ENCODE measurements at regions not wholly inside any gene's neighbourhood (a gene's known extent, or its start where the extent isn't known, plus 50 kb on each side); places are given as distances from the start of the nearest gene placed in this dataset.
"Not testable (repeated sequence)": the region's sequence is repeated elsewhere in the genome, so short reads cannot be mapped to it uniquely, and the experiment has no call there.

DNA sequence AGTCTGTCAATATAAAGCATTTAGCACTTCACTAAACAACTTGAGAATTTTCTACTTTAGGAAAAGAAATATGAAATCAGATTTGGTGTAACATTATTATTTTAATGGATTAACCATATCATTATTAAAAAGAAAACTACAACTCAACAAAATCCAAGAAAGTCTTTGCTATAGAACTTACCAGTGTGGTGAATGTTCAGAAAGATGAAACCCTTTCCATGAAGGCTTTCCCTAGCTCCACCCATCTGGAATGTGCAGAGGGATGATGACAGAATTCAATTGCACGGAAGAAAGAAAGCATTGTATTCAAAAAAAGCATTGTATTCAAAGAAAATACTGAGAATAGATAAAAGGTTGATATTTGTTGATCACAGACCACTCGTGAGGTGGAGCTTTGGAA is 328.6 kb upstream of the NUDT12 start:
- no peak overlapping the region for H3K4me3 Mint-ChIP-seq
- H3K27ac Mint-ChIP-seq, result no peak overlapping the region
- H3K27me3 Mint-ChIP-seq, result no peaks in the 10 kb centered on the region
- peaks cover 0 to 7% of the 10 kb centered on the region in 2 donors for H3K9me3 Mint-ChIP-seq
- DNase-seq (no peak), ATAC-seq (no peak)
- no peaks in the 10 kb centered on the region for H3K4me1 Mint-ChIP-seq

DNA sequence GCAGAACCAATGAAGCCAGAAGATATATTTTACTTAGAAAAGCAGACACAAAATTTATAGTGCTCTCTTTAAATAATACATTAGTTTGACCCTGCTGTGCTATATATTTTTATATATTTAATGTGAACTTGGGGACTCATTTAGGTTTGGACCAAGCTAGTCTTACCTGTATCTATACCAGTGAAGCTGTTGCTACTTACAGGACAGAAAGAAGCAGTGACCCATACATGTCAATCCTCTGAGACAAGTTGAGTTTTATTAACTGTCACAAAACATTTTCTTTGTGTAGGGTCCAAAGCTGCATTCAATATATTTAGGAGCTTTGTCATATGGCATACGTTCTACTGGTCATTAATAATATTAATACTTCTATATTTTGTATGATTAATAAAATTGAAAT is 327.7 kb upstream of the NUDT12 start:
- peaks cover 0 to 7% of the 10 kb centered on the region in 2 donors for H3K9me3 Mint-ChIP-seq
- no peak overlapping the region for H3K4me3 Mint-ChIP-seq
- no peaks in the 10 kb centered on the region for H3K4me1 Mint-ChIP-seq
- DNase-seq (no peak), ATAC-seq (no peak)
- H3K27ac Mint-ChIP-seq, result no peak overlapping the region
- H3K27me3 Mint-ChIP-seq, result no peaks in the 10 kb centered on the region

DNA sequence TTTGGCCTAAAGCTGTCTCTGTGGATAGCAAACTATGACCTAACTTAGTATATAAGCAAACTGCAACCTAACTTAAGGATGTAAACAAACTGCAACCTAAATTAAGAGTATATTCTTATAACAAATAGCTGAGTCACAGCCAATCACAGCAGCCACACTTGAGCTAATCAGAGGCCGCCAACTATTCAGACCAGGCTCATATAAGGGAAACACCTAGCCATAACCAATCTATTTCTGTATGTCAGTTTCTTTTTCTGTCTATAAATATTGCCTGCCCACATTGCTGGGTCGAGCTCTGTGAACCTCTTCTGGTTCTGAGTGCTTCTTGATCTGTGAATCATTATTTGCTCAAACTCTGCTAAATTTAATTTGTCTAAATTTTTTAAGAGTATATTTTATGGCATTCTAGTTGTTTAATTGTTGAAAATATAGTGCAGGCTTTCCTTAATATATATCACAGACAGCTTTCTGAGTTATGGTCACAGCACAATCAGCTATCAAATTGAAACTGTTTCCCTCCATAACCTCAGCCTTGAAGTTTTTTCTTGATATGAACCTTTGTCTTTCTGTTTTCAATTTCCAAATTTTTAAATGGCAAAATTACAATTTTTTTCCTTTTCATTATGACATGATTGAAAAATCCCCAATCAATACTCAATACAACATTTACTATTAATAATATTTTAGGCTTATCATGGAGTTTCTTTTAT is 327.1 kb upstream of the NUDT12 start:
- H3K4me1 Mint-ChIP-seq, result no peaks in the 10 kb centered on the region
- DNase-seq (no peak), ATAC-seq (no peak)
- no peaks in the 10 kb centered on the region for H3K27me3 Mint-ChIP-seq
- no peak overlapping the region for H3K27ac Mint-ChIP-seq
- peaks cover 0 to 7% of the 10 kb centered on the region in 2 donors for H3K9me3 Mint-ChIP-seq
- no peak overlapping the region for H3K4me3 Mint-ChIP-seq

DNA sequence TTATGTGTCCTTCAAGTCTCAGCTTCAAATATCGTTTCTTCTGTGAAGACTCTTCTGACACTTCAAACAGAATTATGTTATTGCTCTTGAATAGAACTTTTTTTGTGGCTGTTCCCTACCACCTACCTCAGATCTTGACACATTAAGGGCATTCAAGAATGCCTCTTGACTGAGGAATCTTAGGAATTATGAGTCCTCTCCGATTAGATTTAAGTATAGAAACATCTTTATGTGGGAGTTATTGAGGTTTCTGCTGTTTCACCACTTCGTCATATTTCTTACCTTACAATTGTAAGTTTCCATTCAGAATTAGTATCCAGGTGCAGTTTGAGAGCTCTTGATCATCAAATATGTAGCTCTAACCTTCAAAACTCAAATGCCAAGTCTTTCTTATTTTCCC is 324.2 kb upstream of the NUDT12 start:
- DNase-seq (no peak), ATAC-seq (no peak)
- Mint-ChIP-seq H3K27ac (no peak overlapping the region), H3K4me1 (no peaks in the 10 kb centered on the region), H3K27me3 (no peaks in the 10 kb centered on the region), H3K9me3 (peaks cover 0 to 7% of the 10 kb centered on the region in 2 donors), H3K4me3 (no peak overlapping the region)

DNA sequence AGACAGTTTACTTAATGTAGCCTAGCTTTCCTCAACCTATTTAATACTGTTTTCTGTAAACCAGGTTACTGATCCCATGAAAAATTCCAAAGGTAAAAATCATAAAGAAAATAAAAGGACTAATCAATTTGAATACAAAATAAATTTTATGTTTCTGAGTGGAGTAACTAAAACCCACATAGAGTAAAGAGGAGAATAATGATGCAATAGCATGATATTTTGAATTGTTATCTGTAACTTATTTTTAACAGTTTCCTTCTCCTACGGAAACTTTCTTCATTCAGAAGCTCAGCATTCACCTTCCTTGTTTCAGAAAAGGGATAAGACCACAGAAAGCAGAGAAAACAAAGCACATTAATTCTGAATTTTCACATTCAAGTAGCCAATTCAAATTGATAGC is 320.6 kb upstream of the NUDT12 start:
- Mint-ChIP-seq H3K4me3 (no peak overlapping the region), H3K4me1 (no peaks in the 10 kb centered on the region), H3K27ac (no peak overlapping the region), H3K9me3 (peaks cover 0 to 7% of the 10 kb centered on the region in 2 donors), H3K27me3 (no peaks in the 10 kb centered on the region)
- no peak for DNase-seq
- ATAC-seq, result no peak

DNA sequence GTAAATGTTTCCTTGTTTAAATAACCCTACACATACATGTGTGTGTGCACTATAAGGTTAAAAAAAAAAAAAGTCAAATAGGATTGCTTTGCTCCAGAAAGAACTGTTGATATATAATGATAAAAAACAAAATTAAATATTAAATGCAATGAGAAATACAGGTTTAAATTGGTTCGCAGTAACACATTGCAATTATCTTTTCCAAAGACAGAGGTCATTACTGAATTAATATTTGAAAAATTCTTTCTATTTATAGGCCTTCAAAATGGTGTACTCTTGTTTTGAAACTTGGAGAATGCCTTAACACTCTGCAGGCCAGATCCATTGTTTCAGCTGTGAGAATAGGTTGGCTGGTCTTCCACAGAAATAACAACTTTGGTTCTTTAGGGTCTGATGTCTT is 319.0 kb upstream of the NUDT12 start:
- H3K27ac Mint-ChIP-seq, result no peak overlapping the region
- DNase-seq (no peak), ATAC-seq (no peak)
- peaks cover 0 to 3% of the 10 kb centered on the region in 2 donors for H3K9me3 Mint-ChIP-seq
- no peaks in the 10 kb centered on the region for H3K4me1 Mint-ChIP-seq
- H3K4me3 Mint-ChIP-seq, result no peak overlapping the region
- H3K27me3 Mint-ChIP-seq, result no peaks in the 10 kb centered on the region

DNA sequence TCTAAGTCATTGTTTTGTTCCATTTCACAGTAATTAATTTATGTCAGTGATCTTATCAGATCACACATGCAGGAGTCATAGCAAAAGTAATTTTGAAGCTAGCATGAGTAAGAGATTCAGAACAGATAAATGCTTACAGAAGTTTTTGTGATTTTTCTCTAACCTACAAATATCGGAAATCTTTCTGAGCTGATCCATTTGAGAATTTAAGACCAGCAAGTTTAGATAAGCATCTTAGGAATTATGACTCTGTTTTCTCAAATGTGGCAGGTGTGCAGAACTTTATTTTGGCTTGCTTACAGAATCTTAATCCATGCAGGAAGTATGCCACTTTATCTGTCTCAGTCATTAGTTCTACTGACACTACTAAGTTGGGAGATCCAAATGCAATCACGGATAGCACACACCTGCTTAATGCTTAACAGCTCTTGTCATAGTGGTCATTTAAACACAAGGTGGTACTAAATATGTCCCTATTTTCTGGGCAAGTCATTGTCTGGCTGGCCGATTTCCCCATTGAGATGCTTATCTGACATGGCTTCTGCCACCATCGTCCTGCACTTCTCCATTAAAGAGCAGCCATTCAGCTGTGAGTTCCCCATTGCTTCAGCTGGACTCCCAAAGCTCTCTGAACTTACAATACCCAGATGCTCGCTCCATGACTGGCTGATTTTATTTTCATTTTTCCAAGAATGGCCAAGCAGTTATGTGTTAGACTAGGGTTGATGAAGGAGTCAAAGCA is 305.4 kb upstream of the NUDT12 start:
- DNase-seq (no peak), ATAC-seq (no peak)
- no peak overlapping the region for H3K4me3 Mint-ChIP-seq
- H3K9me3 Mint-ChIP-seq, result peaks cover 0 to 13% of the 10 kb centered on the region in 2 donors
- no peaks in the 10 kb centered on the region for H3K4me1 Mint-ChIP-seq
- no peak overlapping the region for H3K27ac Mint-ChIP-seq
- H3K27me3 Mint-ChIP-seq, result no peaks in the 10 kb centered on the region

DNA sequence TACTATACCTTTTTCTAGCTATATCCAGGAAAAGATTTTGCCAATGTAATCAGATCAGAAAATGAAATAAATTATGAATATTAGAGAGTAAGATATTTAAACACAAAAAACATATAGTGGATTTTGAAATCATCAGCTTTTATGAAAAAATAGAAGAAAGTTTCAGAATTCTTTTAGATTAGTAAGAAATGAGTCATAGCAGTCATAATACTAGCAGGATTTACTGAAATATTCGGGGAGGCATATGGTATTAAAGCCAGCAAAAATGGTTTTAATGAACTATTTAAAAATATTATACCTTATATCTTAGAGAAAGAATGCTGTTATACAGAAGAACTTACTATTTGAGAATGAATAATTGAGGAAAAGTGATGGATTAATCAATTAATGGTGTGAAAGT is 303.6 kb upstream of the NUDT12 start:
- H3K4me3 Mint-ChIP-seq, result no peak overlapping the region
- ATAC-seq (no peak), DNase-seq (no peak)
- H3K27ac Mint-ChIP-seq, result no peak overlapping the region
- peaks cover 0 to 13% of the 10 kb centered on the region in 2 donors for H3K9me3 Mint-ChIP-seq
- no peaks in the 10 kb centered on the region for H3K4me1 Mint-ChIP-seq
- H3K27me3 Mint-ChIP-seq, result no peaks in the 10 kb centered on the region

DNA sequence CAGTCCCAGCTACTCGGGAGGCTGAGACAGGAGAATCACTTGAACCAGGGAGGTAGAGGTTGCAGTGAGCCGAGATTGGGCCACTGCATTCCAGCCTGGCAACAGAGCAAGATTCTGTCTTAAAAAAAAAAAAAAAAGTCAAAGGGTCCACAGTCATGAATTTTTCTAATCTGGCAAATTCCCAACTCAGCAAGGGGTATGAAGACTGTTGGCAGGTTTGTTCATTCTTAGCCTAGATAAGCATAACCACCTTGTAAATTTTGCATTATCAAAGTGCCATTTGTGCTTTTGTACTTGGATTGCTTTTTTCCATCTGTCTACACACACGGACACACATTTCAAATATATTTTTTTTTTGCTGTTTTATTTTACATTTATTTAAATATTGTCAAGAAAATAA is 299.8 kb upstream of the NUDT12 start:
- Mint-ChIP-seq H3K27me3 (no peaks in the 10 kb centered on the region), H3K9me3 (peaks cover 11 to 14% of the 10 kb centered on the region in 2 donors), H3K4me3 (no peak overlapping the region), H3K4me1 (no peaks in the 10 kb centered on the region), H3K27ac (no peak overlapping the region)
- DNase-seq (no peak), ATAC-seq (no peak)

DNA sequence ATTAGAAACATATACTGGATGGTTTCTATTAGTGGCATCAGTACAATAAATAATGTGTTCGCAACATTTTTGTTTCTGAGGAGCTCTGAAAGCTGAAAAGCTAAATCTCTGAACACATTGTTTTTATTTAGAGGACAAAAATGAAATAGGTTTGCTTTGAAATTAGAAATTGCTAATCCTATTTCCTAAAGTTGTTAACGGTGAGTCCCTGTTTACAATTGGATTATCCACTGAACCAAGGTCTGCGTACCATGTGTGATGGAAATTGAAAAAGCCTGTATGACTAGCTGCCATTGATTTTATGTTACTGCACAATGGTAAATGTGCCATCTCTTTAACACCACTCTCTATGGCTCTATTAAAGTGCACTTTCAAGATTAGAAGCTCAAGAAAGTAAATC is 297.7 kb upstream of the NUDT12 start:
- H3K27ac Mint-ChIP-seq, result no peak overlapping the region
- no peak for DNase-seq
- H3K4me1 Mint-ChIP-seq, result no peaks in the 10 kb centered on the region
- H3K9me3 Mint-ChIP-seq, result peaks cover 18 to 20% of the 10 kb centered on the region in 2 donors
- H3K4me3 Mint-ChIP-seq, result no peak overlapping the region
- H3K27me3 Mint-ChIP-seq, result no peaks in the 10 kb centered on the region
- ATAC-seq, result no peak

DNA sequence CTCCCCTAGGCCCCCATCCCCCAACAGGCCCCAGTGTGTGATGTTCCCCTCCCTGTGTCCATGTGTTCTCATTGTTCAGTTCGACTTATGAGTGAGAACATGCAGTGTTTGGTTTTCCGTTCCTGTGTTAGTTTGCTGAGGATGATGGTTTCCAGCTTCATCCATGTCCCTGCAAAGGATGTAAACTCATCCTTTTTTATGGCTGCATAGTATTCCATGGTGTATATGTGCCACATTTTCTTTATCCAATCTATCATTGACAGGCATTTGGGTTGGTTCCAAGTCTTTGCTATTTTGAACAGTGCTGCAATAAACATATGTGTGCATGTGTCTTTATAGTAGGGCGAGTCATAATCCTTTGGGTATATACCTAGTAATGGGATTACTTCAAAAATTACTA is 295.8 kb upstream of the NUDT12 start:
- not testable (repeated sequence) for DNase-seq

DNA sequence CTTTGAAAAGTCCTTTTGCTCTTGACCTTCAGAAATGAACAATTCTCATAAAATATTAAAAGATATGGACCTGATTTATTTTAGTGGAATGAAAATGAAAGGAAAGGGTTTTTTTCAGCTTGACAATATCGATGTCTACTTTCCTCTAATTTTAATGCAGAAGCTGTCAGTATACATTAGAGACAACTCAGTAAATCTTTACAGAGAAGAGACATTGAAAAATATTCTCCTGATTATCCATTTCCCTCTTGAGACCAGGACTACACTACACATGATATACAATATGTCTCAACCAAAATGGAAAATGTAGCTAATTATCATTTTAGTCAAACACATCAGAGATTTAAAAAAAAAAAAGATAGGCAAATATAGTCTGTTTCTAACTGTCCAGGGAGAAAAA is 288.5 kb upstream of the NUDT12 start:
- Mint-ChIP-seq H3K4me1 (no peaks in the 10 kb centered on the region), H3K27ac (no peak overlapping the region), H3K9me3 (peaks cover 0 to 13% of the 10 kb centered on the region in 2 donors), H3K4me3 (no peak overlapping the region), H3K27me3 (no peaks in the 10 kb centered on the region)
- DNase-seq (no peak), ATAC-seq (no peak)

More for the DNA sequence above, 295.8 kb upstream of the NUDT12 start:
- H3K27ac Mint-ChIP-seq, ATAC-seq, H3K4me3 Mint-ChIP-seq, H3K4me1 Mint-ChIP-seq, H3K27me3 Mint-ChIP-seq: not testable (repeated sequence)
- peaks cover 17 to 18% of the 10 kb centered on the region in 2 donors for H3K9me3 Mint-ChIP-seq

DNA sequence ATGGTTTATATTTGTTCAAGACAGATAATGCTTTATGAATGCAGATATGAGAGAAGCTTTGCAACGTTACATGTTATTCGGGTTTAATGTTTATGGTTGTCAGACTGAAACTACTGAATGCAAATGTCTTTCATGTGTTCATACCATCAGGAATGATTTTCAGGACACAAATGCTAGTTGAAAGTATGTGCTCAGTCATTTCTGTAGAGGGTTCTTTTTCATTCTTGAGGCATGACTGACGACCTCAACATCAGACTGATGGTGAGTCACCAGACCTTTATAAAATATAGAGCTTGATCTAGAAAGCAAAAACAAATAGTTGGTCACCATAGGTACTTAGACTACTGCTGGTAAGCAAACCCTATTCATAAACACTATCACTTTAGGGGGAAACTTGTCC is 287.3 kb upstream of the NUDT12 start:
- Mint-ChIP-seq H3K27ac (no peak overlapping the region), H3K4me1 (no peaks in the 10 kb centered on the region), H3K4me3 (no peak overlapping the region), H3K9me3 (peaks cover 0 to 5% of the 10 kb centered on the region in 2 donors), H3K27me3 (no peaks in the 10 kb centered on the region)
- ATAC-seq, result no peak
- DNase-seq, result no peak

DNA sequence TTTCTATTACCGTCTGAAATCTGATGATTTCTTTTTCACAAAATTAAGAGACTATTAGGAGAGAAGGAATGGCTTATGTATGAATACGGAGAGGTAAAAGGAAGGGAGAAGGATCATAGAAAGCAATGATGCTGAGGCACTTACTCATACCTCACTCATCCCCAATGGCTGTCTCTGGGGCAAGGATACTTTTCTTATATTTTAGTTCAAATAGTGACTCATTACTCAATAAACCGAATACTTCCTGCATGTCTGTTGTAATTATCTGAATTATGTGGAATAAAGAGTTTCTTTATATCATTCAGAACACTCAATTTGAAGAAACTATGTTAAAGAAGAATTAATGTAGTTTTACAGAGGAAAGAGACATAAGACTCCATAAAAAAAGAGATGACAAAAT is 284.5 kb upstream of the NUDT12 start:
- no peak for DNase-seq

DNA sequence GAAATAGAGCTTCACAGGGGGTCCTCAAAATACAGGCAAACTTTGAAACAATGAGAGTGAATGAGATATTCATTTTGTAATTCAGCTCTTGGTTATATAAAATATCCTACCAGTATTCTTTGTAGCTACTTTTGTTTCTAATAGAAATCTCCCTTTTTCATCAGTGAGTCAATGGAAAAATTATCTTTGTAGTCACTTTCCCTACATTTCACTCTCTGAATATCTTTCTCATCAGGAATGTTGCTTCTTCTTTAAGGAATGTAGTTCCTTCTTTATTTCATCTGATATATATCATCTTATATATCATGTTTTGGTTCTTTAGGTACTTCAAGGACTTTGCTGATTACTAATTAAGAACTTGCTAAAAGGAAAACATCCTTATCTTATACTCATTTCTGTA is 280.3 kb upstream of the NUDT12 start:
- Mint-ChIP-seq H3K4me1 (no peaks in the 10 kb centered on the region), H3K9me3 (peaks cover 0 to 5% of the 10 kb centered on the region in 2 donors), H3K27ac (no peak overlapping the region), H3K27me3 (no peaks in the 10 kb centered on the region), H3K4me3 (no peak overlapping the region)
- ATAC-seq, result no peak
- no peak for DNase-seq

More for the DNA sequence above, 284.5 kb upstream of the NUDT12 start:
- Mint-ChIP-seq H3K4me1 (no peaks in the 10 kb centered on the region), H3K27me3 (no peaks in the 10 kb centered on the region), H3K27ac (no peak overlapping the region), H3K4me3 (no peak overlapping the region), H3K9me3 (peaks cover 0 to under 1% of the 10 kb centered on the region in 2 donors)
- no peak for ATAC-seq

DNA sequence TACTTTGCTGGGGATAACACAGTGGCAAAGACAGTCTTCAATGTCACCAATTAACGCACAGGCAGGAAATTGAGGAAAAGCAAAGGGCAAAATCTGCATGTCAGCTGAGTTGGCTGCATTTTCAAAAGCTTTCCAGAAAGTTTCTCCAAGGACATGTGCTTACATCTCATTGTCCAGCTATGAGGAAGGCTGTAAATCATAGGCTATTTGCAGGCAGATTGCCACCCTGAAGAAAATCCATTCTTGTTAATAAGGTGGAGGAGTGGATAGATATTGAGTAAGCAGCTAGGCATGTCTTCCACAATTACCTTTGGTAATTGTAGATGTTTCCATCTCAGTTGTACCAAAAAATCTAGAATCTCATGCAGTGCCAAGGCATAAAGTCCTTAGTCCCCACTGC is 278.0 kb upstream of the NUDT12 start:
- ATAC-seq, result no peak
- Mint-ChIP-seq H3K27me3 (no peaks in the 10 kb centered on the region), H3K27ac (no peak overlapping the region), H3K9me3 (peaks cover 0 to 13% of the 10 kb centered on the region in 2 donors), H3K4me3 (no peak overlapping the region), H3K4me1 (no peaks in the 10 kb centered on the region)
- DNase-seq, result no peak

Measured in stimulated activated naive CD8-positive, alpha-beta T cell treated with anti-CD3 and anti-CD28 coated beads, Interleukin-15, amount 100 ng/mL, for 72 hours (primary cell).